Stimulated activated CD4-positive, alpha-beta T cell treated with anti-CD3 and anti-CD28 coated beads, Interleukin-15, amount 100 ng/mL, for 48 hours (primary cell): ENCODE measurements at regions not wholly inside any gene's neighbourhood (a gene's known extent, or its start where the extent isn't known, plus 50 kb on each side); places are given as distances from the start of the nearest gene placed in this dataset.

ENCODE experiments used
- DNase-seq, 2 donors: peaks; one replicate each; pipeline ENCODE4 v3.0.0-alpha.2; 2020; ENCODE audit warnings: low read depth in 2 of 2

DNA sequence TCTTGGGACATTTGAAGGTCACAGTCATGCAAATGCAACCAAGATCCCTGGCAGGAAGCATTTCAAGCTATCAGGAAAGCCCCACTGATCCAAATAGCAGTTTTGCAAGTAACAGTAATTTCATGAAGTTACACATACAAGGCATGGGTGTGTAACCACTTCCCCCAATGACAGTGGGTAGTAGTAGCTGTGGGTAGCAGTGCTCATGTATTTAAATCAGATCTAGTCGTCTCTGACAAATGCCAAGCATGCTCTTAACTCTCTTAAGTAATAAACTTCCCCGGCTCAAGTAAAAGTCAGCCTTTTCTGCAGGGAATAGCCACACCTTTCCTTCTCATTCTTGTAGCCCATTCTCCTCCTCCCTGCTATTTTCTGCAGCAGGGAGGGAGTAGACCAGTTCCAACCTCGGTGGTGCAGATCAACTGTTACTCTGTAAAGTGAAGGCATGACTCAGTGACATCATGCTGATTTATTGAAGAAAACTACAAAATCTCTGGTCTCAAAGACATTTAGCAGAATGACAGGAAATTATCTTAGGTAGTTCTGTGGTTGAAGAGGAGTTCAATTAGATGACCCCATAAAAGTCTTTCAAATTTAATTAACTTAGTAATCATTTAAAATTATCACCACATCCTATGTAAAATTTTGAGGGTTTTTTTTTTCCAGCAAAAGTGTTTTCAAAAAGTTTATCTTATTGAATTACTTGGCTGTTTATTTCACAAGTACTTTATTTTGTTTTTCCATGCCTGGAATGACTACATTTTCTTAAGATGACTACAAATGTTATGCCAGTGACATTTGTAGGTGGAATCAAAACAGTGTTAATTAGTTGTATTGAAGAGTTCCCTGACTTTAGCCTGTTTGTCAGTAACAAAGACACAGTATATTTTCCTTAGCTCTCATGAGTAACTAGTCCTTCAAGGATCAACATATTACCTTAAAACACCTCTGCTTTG, 568.3 kb downstream of the INHBA start:
- no peak for DNase-seq

DNA sequence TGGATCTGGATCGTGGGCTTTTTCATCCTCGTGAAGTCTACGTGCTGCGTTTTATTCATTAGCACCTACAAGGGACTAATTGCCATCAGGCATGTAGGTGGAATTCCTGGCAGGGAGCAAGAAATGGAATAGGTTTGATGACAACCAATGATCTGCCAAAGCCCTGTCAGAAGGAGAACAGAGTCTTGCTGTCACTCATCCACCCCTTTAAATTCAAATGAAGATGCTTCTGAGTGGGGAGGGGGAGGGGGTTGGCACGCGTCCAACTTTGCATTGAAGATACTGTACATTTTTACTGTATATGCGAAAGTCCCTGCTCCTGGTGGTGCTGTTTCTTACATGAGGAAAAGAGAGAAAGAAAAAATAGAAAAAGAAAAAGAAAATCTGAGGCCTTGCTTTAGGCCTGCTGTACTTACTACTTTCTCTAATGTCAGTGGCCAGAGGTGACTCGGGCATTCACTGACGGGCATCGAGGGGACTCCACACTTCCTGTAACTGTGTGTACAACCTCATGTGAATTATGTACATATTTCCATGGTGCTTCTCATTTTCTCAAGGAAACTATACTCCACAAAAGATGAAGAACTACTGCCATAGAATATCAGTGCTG, 569.1 kb downstream of the INHBA start:
- no peak for DNase-seq

DNA sequence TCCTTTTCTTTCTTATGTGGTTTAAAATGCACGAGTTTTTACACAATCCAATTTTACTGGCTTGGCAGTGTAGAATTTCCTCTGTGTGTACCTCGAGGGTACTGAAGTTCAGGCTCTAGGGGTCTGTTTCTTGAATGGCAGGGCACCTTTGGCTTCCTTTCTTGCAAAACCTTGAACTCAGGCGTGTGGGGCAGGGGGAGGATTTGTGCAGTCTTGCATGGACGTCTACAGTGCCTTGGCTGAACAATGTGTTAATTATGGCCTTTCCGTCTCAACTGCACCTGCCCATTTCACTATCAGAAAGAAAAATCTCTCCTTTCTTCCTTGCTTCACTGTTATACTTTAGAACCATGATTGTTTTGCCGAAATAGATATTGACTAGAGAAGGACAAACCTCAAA, 570.9 kb downstream of the INHBA start:
- DNase-seq: no peak

DNA sequence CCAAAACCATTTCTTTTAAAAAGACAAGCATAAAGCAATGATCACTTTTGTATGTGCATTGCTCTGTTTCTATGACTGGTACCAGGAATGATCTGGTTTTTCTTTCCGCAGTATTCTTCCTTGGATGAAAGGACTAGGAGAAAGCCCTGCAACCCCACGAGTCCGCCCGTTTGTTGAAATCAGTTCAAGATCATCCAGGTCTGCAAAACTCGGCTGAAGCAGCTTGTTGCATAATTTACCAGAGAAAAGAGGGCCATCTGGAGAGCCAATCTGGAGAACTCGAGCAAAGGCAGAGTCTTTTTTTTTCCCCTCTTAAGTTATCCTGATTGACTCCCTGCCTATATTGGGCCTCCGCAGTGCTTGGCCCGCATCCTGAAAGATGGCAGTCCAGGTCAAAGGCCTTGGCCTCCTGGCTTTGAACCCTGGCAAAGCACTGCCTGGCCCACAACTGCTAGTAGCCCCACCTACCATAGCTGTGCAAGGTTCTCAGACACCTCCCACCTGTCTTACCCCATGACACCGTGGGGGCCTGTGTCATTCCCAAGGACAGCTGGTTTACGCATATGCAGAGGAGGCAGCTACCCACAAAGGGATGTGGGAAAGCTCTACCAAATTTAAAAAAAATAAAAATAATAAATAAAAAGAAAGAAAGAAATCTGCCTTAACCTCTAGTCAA, 572.2 kb downstream of the INHBA start:
- DNase-seq: no peak

GRCh38 chr7:41130086-41130485, 572.8 kb downstream of the INHBA start:
- no peak for DNase-seq

GRCh38 chr7:41125343-41125742, 577.5 kb downstream of the INHBA start:
- no peak for DNase-seq

- DNase-seq: no peak
Measured at GRCh38 chr7:41122256-41122987, 580.5 kb downstream of the INHBA start.

GRCh38 chr7:41121228-41121627, 581.7 kb downstream of the INHBA start:
- no peak for DNase-seq

GRCh38 chr7:41118486-41118885, 584.4 kb downstream of the INHBA start:
- no peak for DNase-seq

DNA sequence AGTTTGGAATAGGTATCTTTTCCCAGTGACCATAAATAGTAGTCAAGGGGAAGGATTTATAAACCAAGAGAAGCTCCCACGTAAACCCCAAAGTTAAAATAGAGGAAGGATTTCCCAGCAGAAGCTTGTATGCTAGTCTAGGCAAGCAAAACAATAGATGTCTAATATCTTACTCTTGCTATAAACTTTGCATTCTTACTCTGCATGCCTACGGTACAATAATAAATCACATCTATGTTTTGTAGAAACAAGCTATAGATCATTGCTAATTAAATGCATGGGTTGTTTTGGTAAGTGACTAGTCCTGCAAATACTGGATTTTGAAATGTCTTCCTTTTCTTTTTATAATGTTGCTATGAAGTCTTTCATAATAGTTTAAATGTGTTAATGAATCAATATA, 585.5 kb downstream of the INHBA start:
- no peak for DNase-seq

GRCh38 chr7:41116817-41117216, 586.1 kb downstream of the INHBA start:
- DNase-seq: no peak

DNA sequence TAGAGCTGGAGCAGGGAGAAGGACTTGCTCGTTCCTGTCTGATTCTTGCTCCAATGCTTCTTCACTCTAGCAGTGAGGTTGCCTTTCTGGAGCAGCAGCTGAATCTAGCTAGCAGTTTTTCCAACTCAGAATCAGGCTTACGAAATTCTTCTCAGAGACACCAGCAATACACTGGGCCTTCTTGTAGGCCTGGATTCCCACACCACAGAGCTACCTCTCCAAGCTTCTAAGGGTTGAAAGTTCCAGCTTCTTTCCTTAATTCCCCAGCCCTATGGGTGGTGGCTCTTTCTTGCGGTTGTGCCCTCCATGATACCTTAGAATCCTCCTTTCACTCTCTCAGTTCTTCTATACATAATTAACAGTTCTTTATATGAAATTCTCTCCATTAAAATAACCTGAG, 586.6 kb downstream of the INHBA start:
- DNase-seq: no peak

DNA sequence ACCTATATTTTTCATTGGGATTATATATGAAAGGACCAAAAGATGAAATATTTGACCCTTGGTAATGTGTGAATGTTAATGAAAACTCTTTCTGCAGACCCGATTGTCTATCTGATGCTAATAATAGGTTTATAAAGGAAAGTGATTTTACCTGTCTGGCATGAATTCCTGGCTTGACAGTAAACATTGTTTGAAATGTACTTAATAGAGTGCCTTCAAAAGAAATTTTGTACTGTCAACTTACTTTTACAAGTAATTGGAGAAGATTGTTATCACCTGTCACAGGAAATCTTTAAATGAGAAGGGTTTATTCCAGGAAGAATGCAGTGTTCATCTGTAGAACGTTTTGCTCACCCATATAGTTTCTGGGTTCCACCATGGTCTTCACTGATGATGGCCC, 588.2 kb downstream of the INHBA start:
- no peak for DNase-seq

DNA sequence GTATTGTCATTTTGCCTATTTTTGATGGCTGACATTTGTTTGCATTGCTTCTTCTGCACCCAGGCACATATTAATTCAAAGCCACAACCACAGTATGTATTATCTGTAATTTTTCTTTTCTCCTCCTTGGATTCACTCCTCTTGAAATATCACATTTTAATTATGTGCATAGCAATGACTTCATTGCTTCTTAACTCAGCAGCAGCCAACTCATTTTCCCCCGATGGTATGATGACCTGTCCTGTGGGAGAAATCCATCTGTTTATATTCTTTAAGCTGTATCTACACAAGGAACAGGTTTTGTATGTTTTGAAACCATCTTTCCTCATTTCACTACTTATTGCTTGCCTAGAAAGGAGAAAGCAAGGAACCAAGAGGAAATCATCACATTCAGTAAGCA, 588.8 kb downstream of the INHBA start:
- DNase-seq: no peak

DNA sequence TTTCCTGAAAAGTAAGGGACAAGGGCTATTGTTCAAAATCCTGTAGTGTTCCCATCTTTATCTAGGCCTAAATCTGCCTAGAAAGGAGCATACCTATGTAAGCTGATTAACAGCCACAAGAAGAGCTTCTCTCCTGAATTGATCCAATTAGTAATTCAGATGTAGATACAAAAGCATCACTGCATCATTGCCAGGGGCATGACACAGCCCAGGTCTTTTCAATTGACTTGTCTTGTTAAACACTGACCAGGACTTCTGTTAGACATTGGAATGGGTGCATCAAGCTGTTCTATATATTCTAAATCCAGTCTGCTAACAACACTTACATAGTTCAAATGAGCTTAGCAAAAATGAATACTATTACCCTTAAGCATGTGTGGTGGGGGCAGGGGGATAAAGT, 589.2 kb downstream of the INHBA start:
- DNase-seq: no peak

GRCh38 chr7:41110186-41110585, 592.7 kb downstream of the INHBA start:
- DNase-seq: no peak

DNA sequence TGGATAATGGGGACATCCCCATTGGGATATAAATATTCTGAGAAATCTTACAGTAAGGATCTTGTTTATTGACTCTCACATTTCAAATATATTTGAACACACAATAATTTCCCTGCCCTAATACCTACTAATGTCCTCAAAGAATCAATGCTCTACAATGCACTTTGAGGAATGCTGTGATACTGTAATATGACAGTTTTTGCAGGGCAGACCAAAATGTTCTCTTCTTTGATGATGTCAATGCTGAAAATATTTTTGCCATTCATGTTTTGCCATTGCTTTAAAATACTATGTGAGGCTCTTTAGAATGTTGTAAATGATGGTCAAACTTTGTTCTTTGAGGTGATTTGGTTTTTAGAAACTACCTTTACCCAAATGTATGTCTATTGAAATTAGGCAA, 594.1 kb downstream of the INHBA start:
- no peak for DNase-seq

DNA sequence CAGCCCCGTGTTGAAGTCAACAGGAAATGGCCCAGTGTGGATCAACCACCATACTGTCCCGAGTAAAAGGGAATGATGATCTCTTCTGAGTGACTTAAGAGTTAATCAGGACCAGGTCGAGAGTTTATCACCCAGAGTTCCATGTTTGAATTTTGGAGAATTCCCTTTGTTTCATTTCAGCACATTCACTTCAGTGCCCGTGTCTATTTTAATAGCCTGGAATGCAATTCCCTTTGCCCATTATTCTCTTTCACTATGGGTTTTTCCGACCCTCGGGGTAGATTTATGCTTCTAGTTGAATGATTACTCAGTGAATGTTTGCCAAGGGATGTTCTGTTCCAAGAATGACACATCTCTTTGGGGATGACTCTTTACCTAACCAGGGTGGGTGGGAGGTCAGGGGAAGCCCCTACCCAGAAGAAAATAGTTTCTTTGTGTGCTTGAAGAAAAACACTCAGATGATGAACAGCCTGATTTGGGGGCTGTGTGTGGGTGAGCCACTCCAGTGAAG, 594.9 kb downstream of the INHBA start:
- DNase-seq: no peak

GRCh38 chr7:41107330-41107937, 595.5 kb downstream of the INHBA start:
- DNase-seq: no peak

- no peak for DNase-seq
Measured at GRCh38 chr7:41104631-41105030, 598.3 kb downstream of the INHBA start.

DNA sequence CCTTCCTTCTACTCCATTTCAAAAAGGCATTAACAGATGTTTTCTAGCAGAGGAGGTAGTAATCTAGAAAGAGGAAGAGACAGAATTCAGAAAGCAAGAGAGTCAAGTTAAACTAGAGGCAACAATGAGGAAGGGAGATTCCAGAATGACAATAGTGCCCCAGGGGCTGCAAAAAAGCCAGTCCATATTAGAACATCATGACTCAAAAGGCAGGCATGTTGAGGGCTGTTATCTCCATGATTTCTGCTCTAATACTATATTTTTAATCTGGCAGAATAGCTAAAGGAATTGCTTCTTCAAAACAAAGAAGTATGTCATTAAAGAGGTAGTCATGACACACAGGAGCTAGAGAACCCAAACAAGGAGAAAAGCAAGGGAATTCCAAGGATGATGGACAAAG, 599.6 kb downstream of the INHBA start:
- no peak for DNase-seq
